Adrenal gland (tissue), 9 donors: ENCODE measurements at regions not wholly inside any gene's neighbourhood (a gene's known extent, or its start where the extent isn't known, plus 50 kb on each side); places are given as distances from the start of the nearest gene placed in this dataset.

Experiments used
- DNase-seq, 7 donors: peaks; one replicate each; pipeline ENCODE4 v3.0.0-alpha.2; 2019 to 2020
- H3K27ac ChIP-seq, 5 donors: fragments of 200-600 bp; sonication (generic) in 4 of 5; 1 replicate in 3 of 5; 2 replicates in 2 of 5; pipeline versions ENCODE4 v1.5.1 to v1.8.0; 2016 to 2020; ENCODE audit warnings: mild to moderate bottlenecking in 1 of 5
- H3K27me3 ChIP-seq: fragments of 200-600 bp; 2 replicates; pipeline ENCODE4 v1.8.0; 2021
- H3K36me3 ChIP-seq, 2 donors: fragments of 200-600 bp; replicated peaks in 1 of 2; 1 replicate in 1 of 2; 2 replicates in 1 of 2; pipeline versions ENCODE4 v1.5.1 to v1.8.0; 2018 to 2022
- H3K4me1 ChIP-seq, 2 donors: fragments of 200-600 bp; replicated peaks in 1 of 2; 1 replicate in 1 of 2; 2 replicates in 1 of 2; pipeline versions ENCODE4 v1.5.1 to v1.8.0; 2018 to 2021
- H3K4me3 ChIP-seq, 4 donors: fragments of 200-600 bp; sonication (generic) in 3 of 4; one replicate each; pipeline ENCODE4 v1.5.1; 2016 to 2018
- H3K9me3 ChIP-seq, 3 donors: fragments of 200-600 bp; sonication (generic) in 1 of 3; replicated peaks in 1 of 3; 1 replicate in 2 of 3; 2 replicates in 1 of 3; pipeline versions ENCODE4 v1.5.1 to v1.8.0; 2016 to 2021
- CTCF ChIP-seq, 6 experiments: fragments of 450-650 bp in 4 of 6; fragments of 200-600 bp in 2 of 6; sonication (generic) in 1 of 6; IDR thresholded peaks; 1 replicate in 5 of 6; 2 replicates in 1 of 6; pipeline versions ENCODE4 v1.5.1 to v1.8.0; 2016 to 2021; ENCODE audit warnings: antibody characterized with exemption in 6 of 6, mild to moderate bottlenecking in 2 of 6, moderate library complexity in 1 of 6
- POLR2A ChIP-seq, 2 donors: fragments of 450-650 bp; IDR thresholded peaks; one replicate each; pipeline ENCODE4 v1.6.1; 2017; ENCODE audit warnings: antibody characterized with exemption in 2 of 2, mild to moderate bottlenecking in 2 of 2, moderate library complexity in 1 of 2
- WGBS, 4 donors: extraction: QIAGEN DNeasy Blood & Tissue Kit in 2 of 4; methylation state at CpG; one replicate each; pipeline versions ENCODE4 v1.1.5 to v1.1.7; 2013 to 2017; 5-methylcytosine and 5-hydroxymethylcytosine counted together
- intact Hi-C, 2 donors: fragments of 100-400 bp; cut with DNase I; formaldehyde crosslinking; loops; one replicate each; pipeline versions ENCODE4 v1.14.1 to v1.15.0; 2022 to 2023
- donor health status: healthy with polysubstance abuse.
- donor health status: Bipolar disorder and iron deficiency.
- donor health status: DM: yes; HTN: yes; CAD: no.
- donor health status: DM: no; HTN: no; CAD: no.
- donor health status: DM: no; HTN: no; CAD: no.

- Histone ChIP-seq H3K27ac (no peak overlapping the region), H3K36me3 (no peaks in the 10 kb centered on the region), H3K9me3 (no peaks in the 10 kb centered on the region), H3K27me3 (no peaks in the 10 kb centered on the region), H3K4me1 (no peaks in the 10 kb centered on the region), H3K4me3 (no peak overlapping the region)
- no peak for DNase-seq
- WGBS, 4 donors, result 80 to 88% (median 85%) methylated on average over 1 of the region's 1 CpG
- TF ChIP-seq POLR2A (IDR thresholded peaks at IDR 0.05), result no peak
- no peak for TF ChIP-seq CTCF (IDR thresholded peaks at IDR 0.05)
- intact Hi-C loops, result no loop called here
These were observed 112.5 kb upstream of the ST6GALNAC5 start for GRCh38 chr1:76754730-76755129.

- H3K27me3 ChIP-seq, result no peaks in the 10 kb centered on the region
- H3K36me3 ChIP-seq, result no peaks in the 10 kb centered on the region
- no peaks in the 10 kb centered on the region for H3K4me1 ChIP-seq
- no peak overlapping the region for H3K27ac ChIP-seq
- WGBS, 4 donors, result 74 to 87% (median 84%) methylated on average over 5 of the region's 5 CpGs
- no peak for DNase-seq
- no peaks in the 10 kb centered on the region for H3K9me3 ChIP-seq
- no peak for TF ChIP-seq CTCF (IDR thresholded peaks at IDR 0.05)
- TF ChIP-seq POLR2A (IDR thresholded peaks at IDR 0.05), result no peak
- intact Hi-C loops, result no loop called here
- H3K4me3 ChIP-seq, result no peak overlapping the region
These were observed 108.0 kb upstream of the ST6GALNAC5 start for GRCh38 chr1:76759171-76759860.

- intact Hi-C loops, result no loop called here
- TF ChIP-seq CTCF (IDR thresholded peaks at IDR 0.05) (no peak), POLR2A (IDR thresholded peaks at IDR 0.05) (no peak)
- H3K9me3 ChIP-seq, result no peaks in the 10 kb centered on the region
- H3K4me1 ChIP-seq, result no peaks in the 10 kb centered on the region
- WGBS, 4 donors, result 68 to 71% (median 68%) methylated on average over 4 of the region's 4 CpGs
- H3K27me3 ChIP-seq, result no peaks in the 10 kb centered on the region
- no peak overlapping the region for H3K27ac ChIP-seq
- DNase-seq, result peak in 1 of 7 donors; percentile 16
- H3K4me3 ChIP-seq, result no peak overlapping the region
- no peaks in the 10 kb centered on the region for H3K36me3 ChIP-seq
These were observed 107.3 kb upstream of the ST6GALNAC5 start for GRCh38 chr1:76759950-76760349.

- intact Hi-C loops, result no loop called here
- WGBS, 4 donors, result 60 to 81% (median 63%) methylated on average over 3 of the region's 3 CpGs
- TF ChIP-seq POLR2A (IDR thresholded peaks at IDR 0.05) (no peak), CTCF (IDR thresholded peaks at IDR 0.05) (no peak)
These were observed 103.5 kb upstream of the ST6GALNAC5 start for GRCh38 chr1:76763738-76764137.

More at GRCh38 chr1:76763738-76764137, 103.5 kb upstream of the ST6GALNAC5 start:
- H3K4me1 ChIP-seq, result no peaks in the 10 kb centered on the region
- no peak for DNase-seq
- no peaks in the 10 kb centered on the region for H3K36me3 ChIP-seq
- H3K27me3 ChIP-seq, result no peaks in the 10 kb centered on the region
- H3K27ac ChIP-seq, result no peak overlapping the region
- H3K9me3 ChIP-seq, result no peaks in the 10 kb centered on the region
- H3K4me3 ChIP-seq, result no peak overlapping the region
